ENCODE measurements at regions not wholly inside any gene's neighbourhood (a gene's known extent, or its start where the extent isn't known, plus 50 kb on each side); places are given as distances from the start of the nearest gene placed in this dataset.

- TF ChIP-seq POLR2A (IDR thresholded peaks at IDR 0.05) (no peak), CTCF (IDR thresholded peaks at IDR 0.05) (no peak)
- Histone ChIP-seq H3K36me3 (no peaks in the 10 kb centered on the region), H3K4me3 (no peak overlapping the region), H3K27me3 (no peaks in the 10 kb centered on the region), H3K4me1 (no peaks in the 10 kb centered on the region), H3K9me3 (no peaks in the 10 kb centered on the region), H3K27ac (no peak overlapping the region)
- 70% methylated on average over 3 of the region's 3 CpGs for WGBS (ENCODE audit: insufficient coverage, low coverage, low lambda C conversion rate, missing lambda C conversion rate)
- ATAC-seq, result no peak
- intact Hi-C loops (cut with DNase I), result no loop called here
- DNase-seq, result no peak
These were observed 136.0 kb upstream of the RARB start for GRCh38 chr3:25292036-25292435.

GRCh38 chr3:25292595-25292994 is 135.5 kb upstream of the RARB start:
- H3K27ac ChIP-seq, result no peak overlapping the region
- ATAC-seq (no peak), DNase-seq (no peak)
- H3K9me3 ChIP-seq, result no peaks in the 10 kb centered on the region
- H3K4me1 ChIP-seq, result no peaks in the 10 kb centered on the region
- H3K4me3 ChIP-seq, result no peak overlapping the region
- no peak for TF ChIP-seq POLR2A (IDR thresholded peaks at IDR 0.05)
- no peak for TF ChIP-seq CTCF (IDR thresholded peaks at IDR 0.05)
- no peaks in the 10 kb centered on the region for H3K36me3 ChIP-seq
- no peaks in the 10 kb centered on the region for H3K27me3 ChIP-seq
- 76% methylated on average over 6 of the region's 6 CpGs for WGBS (ENCODE audit: insufficient coverage, low coverage, low lambda C conversion rate, missing lambda C conversion rate)
- intact Hi-C loops (cut with DNase I), result no loop called here

GRCh38 chr3:25293736-25294135 is 134.3 kb upstream of the RARB start:
- DNase-seq (no peak), ATAC-seq (no peak)
- TF ChIP-seq POLR2A (IDR thresholded peaks at IDR 0.05) (no peak), CTCF (IDR thresholded peaks at IDR 0.05) (no peak)
- Histone ChIP-seq H3K4me3 (no peak overlapping the region), H3K4me1 (no peaks in the 10 kb centered on the region), H3K27ac (no peak overlapping the region), H3K27me3 (no peaks in the 10 kb centered on the region), H3K36me3 (no peaks in the 10 kb centered on the region), H3K9me3 (no peaks in the 10 kb centered on the region)
- intact Hi-C loops (cut with DNase I), result no loop called here
- WGBS (ENCODE audit: insufficient coverage, low coverage, low lambda C conversion rate, missing lambda C conversion rate), result 49% methylated on average over 5 of the region's 5 CpGs

GRCh38 chr3:25294169-25294805 is 133.8 kb upstream of the RARB start:
- Histone ChIP-seq H3K27me3 (no peaks in the 10 kb centered on the region), H3K27ac (no peak overlapping the region), H3K36me3 (no peaks in the 10 kb centered on the region), H3K4me3 (no peak overlapping the region), H3K4me1 (no peaks in the 10 kb centered on the region), H3K9me3 (no peaks in the 10 kb centered on the region)
- TF ChIP-seq CTCF (IDR thresholded peaks at IDR 0.05) (no peak), POLR2A (IDR thresholded peaks at IDR 0.05) (no peak)
- WGBS (ENCODE audit: insufficient coverage, low coverage, low lambda C conversion rate, missing lambda C conversion rate), result 50% methylated on average over 3 of the region's 6 CpGs
- DNase-seq (no peak), ATAC-seq (no peak)
- intact Hi-C loops (cut with DNase I), result no loop called here

Measured in right lobe of liver (tissue), 6 donors.